Endothelial cell of umbilical vein (primary cell): ENCODE measurements at regions not wholly inside any gene's neighbourhood (a gene's known extent, or its start where the extent isn't known, plus 50 kb on each side); places are given as distances from the start of the nearest gene placed in this dataset.

Experiments used
- BruUV-seq: library from RNA; stranded (reverse); fragments of 400-500 nt; replicated peaks from 2 replicates; lab custom pipeline; 2021; lab: Mats Ljungman, UMichigan
- CTCF ChIA-PET: fragments of 300-600, 350-600 bp; sonication (Branson Sonifier 250); formaldehyde crosslinking; loops from one replicate; lab custom pipeline; 2021; ENCODE audit warnings: antibody characterized with exemption, inconsistent platforms; lab: Charles Lee
- POLR2A ChIA-PET: fragments of 300-600, 350-600 bp; sonication (Branson Sonifier 250); formaldehyde crosslinking; loops from one replicate; lab custom pipeline; 2021; ENCODE audit warnings: antibody characterized with exemption, inconsistent platforms; lab: Charles Lee
- DNase-seq: peaks from one replicate; pipeline ENCODE4 v3.0.0-alpha.2; 2011; ENCODE audit warnings: low read depth, low spot score
- FAIRE-seq: peaks from 2 replicates; lab custom pipeline; 2011; peaks lifted over from hg19 to GRCh38; lab: Jason Lieb, UNC
- H2AFZ ChIP-seq: 2 replicates; pipeline ENCODE4 v1.6.0; 2012; ENCODE audit warnings: low read depth, low read length, control low read depth, inconsistent platforms
- H3K27ac ChIP-seq: 2 replicates; pipeline ENCODE4 v1.5.1; 2011; ENCODE audit warnings: low read depth, mild to moderate bottlenecking, control low read depth, low read length, moderate library complexity; ENCODE audit not compliant: insufficient read depth
- H3K27me3 ChIP-seq, 2 experiments: 2 replicates each; pipeline versions ENCODE4 v1.6.0 to v1.6.1; 2011; ENCODE audit warnings: low read length in 2 of 2, mixed read lengths in 1 of 2; ENCODE audit not compliant: control insufficient read depth in 2 of 2, insufficient read depth in 2 of 2
- H3K36me3 ChIP-seq, 2 experiments: 2 replicates in 1 of 2; 3 replicates in 1 of 2; pipeline ENCODE4 v1.5.1; 2011; ENCODE audit warnings: low read length in 2 of 2, mild to moderate bottlenecking in 1 of 2, moderate library complexity in 1 of 2; ENCODE audit not compliant: control insufficient read depth in 2 of 2, insufficient read depth in 2 of 2; ENCODE audit errors: extremely low read depth in 1 of 2
- H3K4me1 ChIP-seq: 3 replicates; pipeline ENCODE4 v1.5.1; 2011; ENCODE audit warnings: mild to moderate bottlenecking, low read length; ENCODE audit not compliant: control insufficient read depth, insufficient read depth; ENCODE audit errors: extremely low read depth
- H3K4me2 ChIP-seq: 2 replicates; pipeline ENCODE4 v1.6.1; 2011; ENCODE audit warnings: low read length, control low read depth, mixed read lengths; ENCODE audit not compliant: insufficient read depth
- H3K4me3 ChIP-seq, 3 experiments: fragments of 200-600 bp in 1 of 3; sonication (generic), shearing (Covaris generic) in 1 of 3; replicated peaks in 1 of 3; 2 replicates each; pipeline ENCODE4 v1.5.1; 2011 to 2016; ENCODE audit warnings: control low read depth in 3 of 3, low read length in 3 of 3, mild to moderate bottlenecking in 2 of 3, inconsistent platforms in 1 of 3, low read depth in 1 of 3, moderate library complexity in 1 of 3; ENCODE audit not compliant: insufficient read depth in 1 of 3
- H3K79me2 ChIP-seq: 2 replicates; pipeline ENCODE4 v1.6.0; 2012; ENCODE audit warnings: low read length, inconsistent platforms; ENCODE audit not compliant: control insufficient read depth, insufficient read depth
- H3K9ac ChIP-seq: replicated peaks from 2 replicates; pipeline ENCODE3; 2011; ENCODE audit warnings: low read length, control low read depth; ENCODE audit not compliant: insufficient read depth; ENCODE audit errors: extremely low read depth
- H3K9me1 ChIP-seq: replicated peaks from 3 replicates; pipeline ENCODE4 v1.6.0; 2011; ENCODE audit warnings: mild to moderate bottlenecking, low read length; ENCODE audit not compliant: control insufficient read depth, insufficient read depth; ENCODE audit errors: extremely low read depth
- H3K9me3 ChIP-seq: replicated peaks from 2 replicates; pipeline ENCODE4 v1.5.1; 2012; ENCODE audit warnings: low read length, inconsistent platforms; ENCODE audit not compliant: control insufficient read depth, insufficient read depth
- H4K20me1 ChIP-seq: replicated peaks from 2 replicates; pipeline ENCODE3; 2011; ENCODE audit warnings: mild to moderate bottlenecking, low read length; ENCODE audit not compliant: control insufficient read depth, insufficient read depth; ENCODE audit errors: extremely low read depth
- CTCF ChIP-seq, 2 donors: IDR thresholded peaks; 1 replicate in 1 of 2; 2 replicates in 1 of 2; pipeline ENCODE4 v1.5.1; 2011; ENCODE audit warnings: low read length in 2 of 2, mild to moderate bottlenecking in 2 of 2, moderate library complexity in 2 of 2, control low read depth in 1 of 2, inconsistent platforms in 1 of 2, low read depth in 1 of 2; ENCODE audit not compliant: insufficient read depth in 1 of 2; ENCODE audit errors: extremely low read depth in 1 of 2
- EZH2 ChIP-seq: IDR thresholded peaks from 2 replicates; pipeline ENCODE4 v1.6.1; 2012; ENCODE audit warnings: borderline replicate concordance, low read depth, mild to moderate bottlenecking, moderate library complexity, low read length, inconsistent platforms; ENCODE audit not compliant: severe bottlenecking
- FOS ChIP-seq: IDR thresholded peaks from 2 replicates; pipeline ENCODE4 v1.6.1; 2011; ENCODE audit warnings: mild to moderate bottlenecking, low read length, moderate library complexity, borderline replicate concordance; ENCODE audit not compliant: insufficient read depth
- GATA2 ChIP-seq: IDR thresholded peaks from 2 replicates; pipeline ENCODE4 v1.7.0; 2011; ENCODE audit warnings: low read depth, mild to moderate bottlenecking, moderate library complexity, mixed read lengths, low read length; ENCODE audit not compliant: insufficient read length, insufficient read depth
- JUN ChIP-seq: IDR thresholded peaks from 2 replicates; pipeline ENCODE4 v1.6.1; 2011; ENCODE audit warnings: borderline replicate concordance, low read depth; ENCODE audit not compliant: insufficient read length, insufficient read depth
- MAX ChIP-seq: IDR thresholded peaks from 2 replicates; pipeline ENCODE4 v1.6.1; 2011; ENCODE audit not compliant: insufficient read depth, insufficient read length
- MYC ChIP-seq: IDR thresholded peaks from one replicate; pipeline ENCODE4 v1.6.1; 2011; ENCODE audit warnings: mild to moderate bottlenecking, low read depth, low read length
- POLR2A ChIP-seq: IDR thresholded peaks from 2 replicates; pipeline ENCODE4 v1.6.1; 2012; ENCODE audit warnings: low read depth, mild to moderate bottlenecking, control low read depth, low read length
- POLR2AphosphoS5 ChIP-seq: IDR thresholded peaks from 2 replicates; pipeline ENCODE4 v1.6.1; 2012; ENCODE audit warnings: low read depth, mild to moderate bottlenecking, control low read depth, low read length, moderate library complexity; ENCODE audit not compliant: insufficient read depth
- dilution Hi-C: fragments of 300-500 bp; cut with MboI; formaldehyde crosslinking; loops from one replicate; pipeline ENCODE4 v1.15.0; 2019; ENCODE audit warnings: low sequenced_read_pairs; ENCODE audit not compliant: extremely low pct_ligation_motif_present
- intact Hi-C: fragments of 100-400 bp; cut with micrococcal nuclease; formaldehyde crosslinking; loops from one replicate; pipeline ENCODE4 v1.10.0; 2022

GRCh38 chr9:115884846-115885245, 268.7 kb upstream of the PAPPA start:
- dilution Hi-C loops = no loop called here
- CTCF ChIA-PET = no interaction called here

More at GRCh38 chr9:115884846-115885245, 268.7 kb upstream of the PAPPA start:
- no peak overlapping the region for H2AFZ ChIP-seq
- DNase-seq (no peak), FAIRE-seq (no peak)
- no peaks in the 10 kb centered on the region for H3K9me3 ChIP-seq
- H3K36me3 ChIP-seq = no peaks in the 10 kb centered on the region
- TF ChIP-seq POLR2A (no peak), MYC (no peak), JUN (no peak), CTCF (IDR thresholded peaks at IDR 0.05; ENCODE audit: extremely low read depth in 1 of 2, insufficient read depth in 1 of 2, low read depth in 1 of 2, low read length in 2 of 2) (no peak), MAX (no peak), POLR2AphosphoS5 (no peak), EZH2 (no peak), GATA2 (no peak), FOS (no peak)
- no peak overlapping the region for H3K9ac ChIP-seq
- no peaks in the 10 kb centered on the region for H3K79me2 ChIP-seq
- no peak overlapping the region for H3K4me3 ChIP-seq
- no peaks in the 10 kb centered on the region for H3K4me1 ChIP-seq
- POLR2A ChIA-PET = no interaction called here
- no peaks in the 10 kb centered on the region for H3K27me3 ChIP-seq
- no peak overlapping the region for H3K27ac ChIP-seq
- H3K9me1 ChIP-seq = no peaks in the 10 kb centered on the region
- no TSS peak for BruUV-seq
- no peak overlapping the region for H3K4me2 ChIP-seq
- intact Hi-C loops = loop anchor here (5.0 kb wide), 1 partner anchor 777 kb away; no protein-coding TSS in a partner anchor
- H4K20me1 ChIP-seq = no peaks in the 10 kb centered on the region
